ENCODE measurements at regions not wholly inside any gene's neighbourhood (a gene's known extent, or its start where the extent isn't known, plus 50 kb on each side); places are given as distances from the start of the nearest gene placed in this dataset.
A peak's percentile ranks its signal among the peaks of the same experiment; 100 is the strongest.

GRCh38 chr18:34648269-34648985 is 61.7 kb upstream of the DTNA start:
- no peak for DNase-seq

GRCh38 chr18:34649080-34649479 is 61.0 kb upstream of the DTNA start:
- no peak for DNase-seq

GRCh38 chr18:34650121-34650545 is 60.0 kb upstream of the DTNA start:
- no peak for DNase-seq

- DNase-seq = no peak
These were observed 58.3 kb upstream of the DTNA start for GRCh38 chr18:34651586-34652369.

- DNase-seq = no peak
These were observed 55.0 kb upstream of the DTNA start for GRCh38 chr18:34655131-34655530.

GRCh38 chr18:34657860-34658500 is 52.1 kb upstream of the DTNA start:
- DNase-seq = no peak

- DNase-seq = peak; percentile 79
These were observed 50.2 kb upstream of the DTNA start for GRCh38 chr18:34659579-34660517.

Measured in femur (tissue), 1 donor.